NCI-H2107 treated with DMSO at 0.1 percent for 48 hours (cell line): ENCODE measurements at regions not wholly inside any gene's neighbourhood (a gene's known extent, or its start where the extent isn't known, plus 50 kb on each side); places are given as distances from the start of the nearest gene placed in this dataset.
"Not testable (repeated sequence)": the region's sequence is repeated elsewhere in the genome, so short reads cannot be mapped to it uniquely, and the experiment has no call there.

ENCODE experiments used
- DNase-seq: peaks from one replicate; lab custom pipeline; 2025; ENCODE audit not compliant: unreplicated experiment; lab: John Stamatoyannopoulos, UW

- not testable (repeated sequence) for DNase-seq
Observed at GRCh38 chr7:76926416-76926815, 105.7 kb downstream of the SPDYE17 start.

- DNase-seq, result peak; percentile 22
Observed at GRCh38 chr7:76924756-76925155, 107.4 kb downstream of the SPDYE17 start.

GRCh38 chr7:76918619-76919018, 113.5 kb downstream of the SPDYE17 start:
- DNase-seq, result not testable (repeated sequence)

- not testable (repeated sequence) for DNase-seq
Observed at GRCh38 chr7:76914361-76914760, 117.8 kb downstream of the SPDYE17 start.

GRCh38 chr7:76912011-76912814, 119.9 kb downstream of the SPDYE17 start:
- DNase-seq, result not testable (repeated sequence)

GRCh38 chr7:76904688-76905087, 127.5 kb downstream of the SPDYE17 start:
- not testable (repeated sequence) for DNase-seq

GRCh38 chr7:76901944-76902710, 130.0 kb downstream of the SPDYE17 start:
- DNase-seq, result not testable (repeated sequence)

GRCh38 chr7:76898807-76899206, 133.4 kb downstream of the SPDYE17 start:
- not testable (repeated sequence) for DNase-seq

- DNase-seq, result not testable (repeated sequence)
Observed at GRCh38 chr7:76897007-76897406, 135.2 kb downstream of the SPDYE17 start.

GRCh38 chr7:76895696-76896095, 136.5 kb downstream of the SPDYE17 start:
- not testable (repeated sequence) for DNase-seq

- DNase-seq, result not testable (repeated sequence)
Observed at GRCh38 chr7:76891771-76892170, 140.4 kb downstream of the SPDYE17 start.

- DNase-seq, result not testable (repeated sequence)
Observed at GRCh38 chr7:76879733-76880288, 152.3 kb downstream of the SPDYE17 start.

GRCh38 chr7:76875760-76876159, 156.4 kb downstream of the SPDYE17 start:
- not testable (repeated sequence) for DNase-seq

- not testable (repeated sequence) for DNase-seq
Observed at GRCh38 chr7:76870504-76870808, 161.7 kb downstream of the SPDYE17 start.

- DNase-seq, result not testable (repeated sequence)
Observed at GRCh38 chr7:76867364-76867889, 164.7 kb downstream of the SPDYE17 start.

- DNase-seq, result not testable (repeated sequence)
Observed at GRCh38 chr7:76863150-76863773, 168.9 kb downstream of the SPDYE17 start.

- not testable (repeated sequence) for DNase-seq
Observed at GRCh38 chr7:76862241-76862640, 169.9 kb downstream of the SPDYE17 start.

- DNase-seq, result not testable (repeated sequence)
Observed at GRCh38 chr7:76859933-76860332, 172.2 kb downstream of the SPDYE17 start.

- not testable (repeated sequence) for DNase-seq
Observed at GRCh38 chr7:76854631-76855030, 177.5 kb downstream of the SPDYE17 start.

- DNase-seq, result not testable (repeated sequence)
Observed at GRCh38 chr7:76852787-76853584, 179.2 kb downstream of the SPDYE17 start.
